ENCODE measurements at regions not wholly inside any gene's neighbourhood (a gene's known extent, or its start where the extent isn't known, plus 50 kb on each side); places are given as distances from the start of the nearest gene placed in this dataset.

DNA sequence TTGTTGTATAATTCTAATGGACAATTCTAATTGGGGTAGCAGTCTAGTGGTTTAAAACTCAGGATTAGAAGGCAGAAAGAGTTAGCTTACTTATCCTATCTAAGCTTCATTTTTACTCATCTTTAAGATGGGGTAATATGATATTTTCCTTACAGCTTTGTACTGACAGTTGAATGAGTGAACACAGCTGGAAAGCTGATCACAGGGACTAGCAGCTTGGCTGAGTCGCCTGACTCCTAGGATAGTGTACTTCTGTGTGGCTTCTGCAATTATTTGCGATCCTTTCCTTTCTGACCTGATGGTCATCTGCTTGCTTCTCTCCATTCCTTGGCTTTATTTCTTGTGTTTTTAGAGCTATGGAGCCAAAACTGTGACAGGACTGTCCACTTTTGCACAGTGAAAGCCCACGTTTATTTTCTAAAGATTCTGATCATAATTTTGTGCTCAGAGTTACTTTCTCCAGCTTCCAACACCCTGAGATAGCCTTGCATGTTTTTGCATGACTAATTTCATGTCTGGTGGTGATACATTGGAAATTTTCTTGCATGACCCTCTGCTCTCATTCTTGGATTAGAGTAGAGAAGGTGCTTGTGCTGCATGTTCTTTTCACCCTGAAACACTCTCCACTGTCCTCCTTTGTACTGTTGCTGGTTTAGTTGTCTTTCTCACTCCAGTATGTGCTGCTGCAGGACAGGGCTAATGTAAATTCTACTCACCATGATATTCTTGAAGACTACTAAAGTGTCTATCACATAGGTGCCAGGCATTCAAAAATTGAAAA is 377.0 kb upstream of the ATP2B1 start:
- POLR2A ChIA-PET: no interaction called here
- no peak for ATAC-seq

DNA sequence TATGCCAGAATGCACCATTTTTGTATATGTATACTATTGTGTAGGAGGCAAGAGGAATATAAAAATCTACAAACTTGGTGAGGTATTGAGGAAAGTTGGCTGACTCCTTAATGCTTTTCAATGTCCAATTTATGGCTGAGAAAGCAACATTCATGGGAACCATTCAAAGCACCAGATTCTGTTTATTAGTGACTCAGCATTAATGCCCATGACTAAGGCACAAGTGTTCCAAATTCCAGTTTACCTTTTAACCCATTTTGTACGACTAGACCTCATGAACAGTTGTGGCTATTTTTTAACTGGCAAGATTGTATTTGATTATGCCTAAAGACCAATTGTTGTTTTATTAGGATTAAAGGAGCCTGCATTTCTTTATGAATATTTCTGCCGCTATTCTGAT is 375.4 kb upstream of the ATP2B1 start:
- Histone ChIP-seq H3K27ac (ENCODE audit: low read depth, low read length) (no peak overlapping the region), H3K9me3 (ENCODE audit: control insufficient read depth in 2 of 3, low read length in 3 of 3) (no peaks in the 10 kb centered on the region), H3K36me3 (ENCODE audit: control insufficient read depth in 2 of 3, insufficient read depth in 3 of 3, low read length in 3 of 3) (no peaks in the 10 kb centered on the region), H3K4me1 (ENCODE audit: control insufficient read depth in 2 of 2, insufficient read depth in 2 of 2, low read length in 2 of 2) (no peaks in the 10 kb centered on the region), H3K27me3 (ENCODE audit: control insufficient read depth in 2 of 2, insufficient read depth in 2 of 2, low read length in 2 of 2) (no peaks in the 10 kb centered on the region), H3K4me3 (ENCODE audit: low read length) (no peak overlapping the region)
- CTCF ChIA-PET: interaction anchor here (0.7 kb wide), 1 partner anchor 52 kb away, joined by 3 read pairs; no protein-coding TSS in a partner anchor
- ATAC-seq (no peak), DNase-seq (no peak)
- Mint-ChIP-seq H3K27me3 (peaks cover 0 to under 1% (median 0%) of the 10 kb centered on the region in 5 donors), H3K36me3 (no peaks in the 10 kb centered on the region), H3K4me3 (no peak overlapping the region), H3K4me1 (peaks cover 0 to 3% (median under 1%) of the 10 kb centered on the region in 7 donors), H3K9me3 (no peaks in the 10 kb centered on the region), H3K27ac (no peak overlapping the region)
- intact Hi-C loops (cut with micrococcal nuclease): loop anchor here in 1 of 2 donors (10.0 kb wide), 1 partner anchor 109 kb away; no protein-coding TSS in a partner anchor
- POLR2A ChIA-PET: no interaction called here

More for the DNA sequence above, 377.0 kb upstream of the ATP2B1 start:
- peaks cover 0 to 2% (median 0%) of the 10 kb centered on the region in 11 donors for H3K9me3 Mint-ChIP-seq
- no peaks in the 10 kb centered on the region for H3K36me3 ChIP-seq (ENCODE audit: control insufficient read depth in 2 of 3, insufficient read depth in 3 of 3, low read length in 3 of 3)
- no peaks in the 10 kb centered on the region for H3K27me3 Mint-ChIP-seq
- no peak overlapping the region for H3K27ac ChIP-seq (ENCODE audit: low read depth, low read length)
- H3K27me3 ChIP-seq (ENCODE audit: control insufficient read depth in 2 of 2, insufficient read depth in 2 of 2, low read length in 2 of 2): no peaks in the 10 kb centered on the region
- H3K4me3 Mint-ChIP-seq: no peak overlapping the region
- H3K4me1 ChIP-seq (ENCODE audit: control insufficient read depth in 2 of 2, insufficient read depth in 2 of 2, low read length in 2 of 2): no peaks in the 10 kb centered on the region
- H3K27ac Mint-ChIP-seq: no peak overlapping the region
- CTCF ChIA-PET: no interaction called here
- H3K4me1 Mint-ChIP-seq: peaks cover 0 to 7% (median 3%) of the 10 kb centered on the region in 7 donors
- intact Hi-C loops (cut with micrococcal nuclease): loop anchor here in 1 of 2 donors (10.0 kb wide), 1 partner anchor 111 kb away; no protein-coding TSS in a partner anchor
- H3K36me3 Mint-ChIP-seq: no peaks in the 10 kb centered on the region
- DNase-seq: no peak
- no peaks in the 10 kb centered on the region for H3K9me3 ChIP-seq (ENCODE audit: control insufficient read depth in 2 of 3, low read length in 3 of 3)
- H3K4me3 ChIP-seq (ENCODE audit: low read length): no peak overlapping the region

DNA sequence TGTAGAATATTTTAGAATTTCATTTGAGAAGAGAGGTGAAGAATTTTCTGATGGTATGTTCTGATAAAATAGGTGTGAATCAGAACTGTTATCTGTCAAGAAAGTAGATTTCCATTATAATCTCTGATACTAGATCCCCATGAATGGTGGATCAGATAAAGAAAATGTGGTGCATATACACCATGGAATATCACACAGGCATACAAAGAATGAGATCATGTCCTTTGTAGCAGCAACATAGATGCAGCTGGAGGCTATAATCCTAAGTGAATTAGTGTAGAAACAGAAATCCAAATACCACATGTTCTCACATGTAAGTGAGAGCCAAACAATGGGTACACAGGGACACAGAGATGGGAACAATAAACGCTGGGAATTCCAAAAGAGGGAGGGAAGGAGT is 372.0 kb upstream of the ATP2B1 start:
- Mint-ChIP-seq H3K27ac (no peak overlapping the region), H3K4me1 (peaks cover 3 to 37% (median 28%) of the 10 kb centered on the region in 7 donors)
- CTCF ChIA-PET: no interaction called here

DNA sequence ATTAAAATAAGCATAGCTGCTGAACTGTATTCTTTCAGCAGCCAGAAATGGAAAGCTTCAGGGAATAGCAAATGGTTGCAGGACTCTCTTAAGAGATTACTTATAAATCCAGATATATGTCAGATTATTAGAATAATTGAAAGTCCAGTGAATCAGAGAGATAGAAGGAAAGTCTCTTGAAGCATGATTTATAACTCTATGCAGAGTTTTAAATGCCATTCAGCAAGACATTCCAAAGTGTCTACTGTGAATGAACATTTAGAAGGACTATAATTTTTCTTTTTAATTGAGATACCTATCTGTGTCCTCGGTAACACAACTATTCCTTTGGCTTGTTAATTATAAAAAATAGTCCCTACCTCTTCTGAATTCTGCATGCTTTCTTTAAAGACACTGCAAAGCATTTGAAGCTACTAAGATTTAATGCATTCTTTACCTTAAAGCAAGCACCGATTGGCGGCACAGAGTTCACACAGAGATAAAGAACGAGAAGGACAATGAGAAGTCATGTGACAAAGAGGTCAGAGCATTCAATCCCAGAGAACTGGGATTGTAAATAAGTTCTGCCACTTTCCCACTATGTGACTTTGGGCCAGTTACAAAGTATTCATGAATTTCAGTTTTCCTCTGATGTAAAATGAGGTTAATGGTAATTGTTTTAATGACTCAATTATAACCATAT is 371.0 kb upstream of the ATP2B1 start:
- ATAC-seq (no peak), DNase-seq (no peak)
- Mint-ChIP-seq H3K27me3 (peaks cover 0 to 7% (median 3%) of the 10 kb centered on the region in 5 donors), H3K9me3 (peaks cover 0 to 1% (median 0%) of the 10 kb centered on the region in 11 donors), H3K4me3 (no peak overlapping the region), H3K4me1 (peaks cover 6 to 46% (median 33%) of the 10 kb centered on the region in 7 donors), H3K36me3 (no peaks in the 10 kb centered on the region), H3K27ac (peak overlapping the region in 1 of 9 donors; percentile 14)
- peaks cover 9 to 20% of the 10 kb centered on the region in 2 donors for H3K4me1 ChIP-seq (ENCODE audit: control insufficient read depth in 2 of 2, insufficient read depth in 2 of 2, low read length in 2 of 2)
- ChIA-PET CTCF (no interaction called here), POLR2A (no interaction called here)
- no peak overlapping the region for H3K27ac ChIP-seq (ENCODE audit: low read depth, low read length)
- H3K36me3 ChIP-seq (ENCODE audit: control insufficient read depth in 2 of 3, insufficient read depth in 3 of 3, low read length in 3 of 3): no peaks in the 10 kb centered on the region
- no peak overlapping the region for H3K4me3 ChIP-seq (ENCODE audit: low read length)
- H3K9me3 ChIP-seq (ENCODE audit: control insufficient read depth in 2 of 3, low read length in 3 of 3): no peaks in the 10 kb centered on the region
- no peaks in the 10 kb centered on the region for H3K27me3 ChIP-seq (ENCODE audit: control insufficient read depth in 2 of 2, insufficient read depth in 2 of 2, low read length in 2 of 2)
- intact Hi-C loops (cut with micrococcal nuclease): loop anchor here in 1 of 2 donors (10.0 kb wide), 1 partner anchor 105 kb away; no protein-coding TSS in a partner anchor

More for the DNA sequence above, 372.0 kb upstream of the ATP2B1 start:
- intact Hi-C loops (cut with micrococcal nuclease): loop anchor here in 1 of 2 donors (10.0 kb wide), 1 partner anchor 106 kb away; no protein-coding TSS in a partner anchor
- DNase-seq (no peak), ATAC-seq (no peak)
- Mint-ChIP-seq H3K9me3 (no peaks in the 10 kb centered on the region), H3K4me3 (no peak overlapping the region), H3K27me3 (peaks cover 0 to 4% (median 0%) of the 10 kb centered on the region in 5 donors), H3K36me3 (no peaks in the 10 kb centered on the region)
- Histone ChIP-seq H3K4me1 (ENCODE audit: control insufficient read depth in 2 of 2, insufficient read depth in 2 of 2, low read length in 2 of 2) (peaks cover 9 to 20% of the 10 kb centered on the region in 2 donors), H3K9me3 (ENCODE audit: control insufficient read depth in 2 of 3, low read length in 3 of 3) (no peaks in the 10 kb centered on the region), H3K4me3 (ENCODE audit: low read length) (no peak overlapping the region), H3K27ac (ENCODE audit: low read depth, low read length) (no peak overlapping the region), H3K36me3 (ENCODE audit: control insufficient read depth in 2 of 3, insufficient read depth in 3 of 3, low read length in 3 of 3) (no peaks in the 10 kb centered on the region), H3K27me3 (ENCODE audit: control insufficient read depth in 2 of 2, insufficient read depth in 2 of 2, low read length in 2 of 2) (no peaks in the 10 kb centered on the region)
- POLR2A ChIA-PET: no interaction called here

DNA sequence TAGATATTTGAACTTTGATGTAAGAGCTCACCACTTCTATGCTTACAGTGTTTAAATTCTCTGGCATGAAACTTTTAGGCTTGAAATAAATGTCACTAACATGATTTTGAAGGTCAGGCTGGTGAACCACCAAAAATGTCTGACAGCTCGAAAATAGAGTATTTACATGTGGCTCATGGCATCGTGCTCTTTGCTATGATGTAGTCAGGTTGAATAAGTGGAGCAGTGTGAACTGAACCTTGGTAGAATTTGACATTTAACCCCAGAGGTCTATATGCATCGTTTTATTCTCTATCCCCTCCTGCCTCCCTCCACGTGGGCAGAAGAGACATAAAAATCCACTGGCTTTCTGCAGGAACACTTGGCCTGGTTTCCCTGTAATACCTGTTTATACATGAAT is 369.7 kb upstream of the ATP2B1 start:
- H3K36me3 Mint-ChIP-seq: no peaks in the 10 kb centered on the region
- no peak for ATAC-seq
- peaks cover 7 to 46% (median 33%) of the 10 kb centered on the region in 7 donors for H3K4me1 Mint-ChIP-seq
- no peak overlapping the region for H3K27ac ChIP-seq (ENCODE audit: low read depth, low read length)
- peaks cover 0 to 10% (median 5%) of the 10 kb centered on the region in 5 donors for H3K27me3 Mint-ChIP-seq
- no peaks in the 10 kb centered on the region for H3K27me3 ChIP-seq (ENCODE audit: control insufficient read depth in 2 of 2, insufficient read depth in 2 of 2, low read length in 2 of 2)
- ChIA-PET POLR2A (no interaction called here), CTCF (no interaction called here)
- H3K9me3 Mint-ChIP-seq: peaks cover 0 to 3% (median 0%) of the 10 kb centered on the region in 11 donors
- H3K36me3 ChIP-seq (ENCODE audit: control insufficient read depth in 2 of 3, insufficient read depth in 3 of 3, low read length in 3 of 3): no peaks in the 10 kb centered on the region
- no peak overlapping the region for H3K4me3 ChIP-seq (ENCODE audit: low read length)
- DNase-seq: no peak
- H3K4me1 ChIP-seq (ENCODE audit: control insufficient read depth in 2 of 2, insufficient read depth in 2 of 2, low read length in 2 of 2): peaks cover 9 to 20% of the 10 kb centered on the region in 2 donors
- peak overlapping the region in 1 of 9 donors; percentile 2 for H3K27ac Mint-ChIP-seq
- no peaks in the 10 kb centered on the region for H3K9me3 ChIP-seq (ENCODE audit: control insufficient read depth in 2 of 3, low read length in 3 of 3)
- H3K4me3 Mint-ChIP-seq: peak overlapping the region in 1 of 10 donors; percentile 55
- intact Hi-C loops (cut with micrococcal nuclease): no loop called here

DNA sequence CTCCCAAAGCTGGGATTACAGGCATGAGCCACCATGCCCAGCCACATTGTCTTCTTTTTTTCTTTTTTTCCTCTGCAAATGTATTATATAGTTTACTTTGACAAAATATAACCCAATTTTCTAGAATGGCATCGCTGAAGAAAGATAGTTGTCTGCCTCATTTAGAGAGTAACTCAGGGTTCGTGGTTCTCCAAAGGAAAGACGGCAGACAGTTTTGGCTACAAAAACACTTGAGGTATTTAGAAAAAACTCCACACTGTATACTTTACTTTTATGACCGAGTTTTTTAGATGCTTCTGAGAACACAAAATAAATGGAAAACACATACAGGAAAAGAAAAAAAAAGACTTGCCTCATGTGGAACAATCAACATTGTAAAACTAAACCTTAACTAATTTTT is 369.1 kb upstream of the ATP2B1 start:
- Histone ChIP-seq H3K4me1 (ENCODE audit: control insufficient read depth in 2 of 2, insufficient read depth in 2 of 2, low read length in 2 of 2) (peaks cover 9 to 20% of the 10 kb centered on the region in 2 donors), H3K27me3 (ENCODE audit: control insufficient read depth in 2 of 2, insufficient read depth in 2 of 2, low read length in 2 of 2) (no peaks in the 10 kb centered on the region), H3K9me3 (ENCODE audit: control insufficient read depth in 2 of 3, low read length in 3 of 3) (no peaks in the 10 kb centered on the region), H3K27ac (ENCODE audit: low read depth, low read length) (no peak overlapping the region), H3K36me3 (ENCODE audit: control insufficient read depth in 2 of 3, insufficient read depth in 3 of 3, low read length in 3 of 3) (no peaks in the 10 kb centered on the region), H3K4me3 (ENCODE audit: low read length) (no peak overlapping the region)
- H3K9me3 Mint-ChIP-seq: peaks cover 0 to 4% (median 0%) of the 10 kb centered on the region in 11 donors
- peak overlapping the region in 5 of 9 donors; percentile 7 to 71 (median 32) for H3K27ac Mint-ChIP-seq
- peaks cover 0 to 11% (median 6%) of the 10 kb centered on the region in 5 donors for H3K27me3 Mint-ChIP-seq
- peaks cover 7 to 46% (median 33%) of the 10 kb centered on the region in 7 donors for H3K4me1 Mint-ChIP-seq
- CTCF ChIA-PET: interaction anchor here (1.8 kb wide), 1 partner anchor 25 kb away, joined by 4 read pairs; no protein-coding TSS in a partner anchor
- H3K36me3 Mint-ChIP-seq: no peaks in the 10 kb centered on the region
- POLR2A ChIA-PET: interaction anchor here (1.5 kb wide), 1 partner anchor 369 kb away, joined by 6 read pairs; the partner anchor contains the start of gene ATP2B1
- ATAC-seq (no peak), DNase-seq (no peak)
- intact Hi-C loops (cut with micrococcal nuclease): no loop called here
- H3K4me3 Mint-ChIP-seq: peak overlapping the region in 5 of 10 donors; percentile 26 to 69 (median 43)

Measured in naive thymus-derived CD4-positive, alpha-beta T cell (primary cell).